ENCODE measurements at regions not wholly inside any gene's neighbourhood (a gene's known extent, or its start where the extent isn't known, plus 50 kb on each side); places are given as distances from the start of the nearest gene placed in this dataset.

GRCh38 chr1:98044766-98045165, 123.9 kb upstream of the DPYD start:
- no peak for TF ChIP-seq POLR2A (IDR thresholded peaks at IDR 0.05)
- no peak for TF ChIP-seq CTCF (IDR thresholded peaks at IDR 0.05)

Measured in body of pancreas (tissue), 4 donors.